Neural cell (in vitro differentiated cells): ENCODE measurements at regions not wholly inside any gene's neighbourhood (a gene's known extent, or its start where the extent isn't known, plus 50 kb on each side); places are given as distances from the start of the nearest gene placed in this dataset.

Source experiments
- EP300 ChIP-seq: fragments of 450-650 bp; conservative IDR thresholded peaks from 2 replicates; pipeline ENCODE4 v1.6.1; 2014; ENCODE audit warnings: antibody characterized with exemption, mild to moderate bottlenecking, moderate library complexity; ENCODE audit not compliant: poor library complexity, severe bottlenecking
- TAF1 ChIP-seq: IDR thresholded peaks from 2 replicates; pipeline ENCODE4 v1.6.1; 2012; ENCODE audit warnings: low read depth

- TF ChIP-seq TAF1 (no peak), EP300 (no peak)
Measured at GRCh38 chr1:14347776-14348175, 250.7 kb upstream of the KAZN start.
